SK-N-SH (cell line): ENCODE measurements at regions not wholly inside any gene's neighbourhood (a gene's known extent, or its start where the extent isn't known, plus 50 kb on each side); places are given as distances from the start of the nearest gene placed in this dataset.

Experiments used
- CTCF ChIA-PET: fragments of 300-600, 350-600 bp; formaldehyde crosslinking; extraction: SDS; loops from one replicate; lab custom pipeline; 2021; lab: Yijun Ruan, JAX
- POLR2A ChIA-PET: fragments of 350-600 bp; sonication (Branson Sonifier 250); formaldehyde crosslinking; extraction: SDS; loops from one replicate; lab custom pipeline; 2020; ENCODE audit warnings: antibody characterized with exemption, inconsistent platforms; lab: Yijun Ruan, JAX
- DNase-seq: peaks from one replicate; pipeline ENCODE4 v3.0.0; 2012
- H2AFZ ChIP-seq: fragments of 200-600 bp; sonication (generic); 2 replicates; pipeline ENCODE4 v1.8.1; 2016; ENCODE audit warnings: antibody characterized with exemption, mild to moderate bottlenecking, low read depth
- H3F3A ChIP-seq: fragments of 200-600 bp; sonication (generic); replicated peaks from 2 replicates; pipeline ENCODE3; 2016; ENCODE audit warnings: antibody characterized with exemption, mild to moderate bottlenecking; ENCODE audit not compliant: insufficient read depth
- H3K27ac ChIP-seq, 2 experiments: fragments of 200-500 bp in 1 of 2; fragments of 200-600 bp in 1 of 2; sonication (Bioruptor generic) in 1 of 2; sonication (generic), shearing (Covaris generic) in 1 of 2; 2 replicates each; pipeline versions ENCODE4 v1.5.1 to v1.6.1; 2014 to 2016; ENCODE audit warnings: low read depth in 2 of 2, inconsistent platforms in 1 of 2, low read length in 1 of 2, mild to moderate bottlenecking in 1 of 2, mixed read lengths in 1 of 2
- H3K27me3 ChIP-seq: fragments of 200-600 bp; sonication (generic), shearing (Covaris generic); 2 replicates; pipeline ENCODE4 v1.6.1; 2016; ENCODE audit warnings: mixed run types; ENCODE audit not compliant: insufficient read depth
- H3K36me3 ChIP-seq, 2 experiments: fragments of 200-500 bp in 1 of 2; fragments of 200-600 bp in 1 of 2; sonication (Bioruptor generic) in 1 of 2; sonication (generic) in 1 of 2; replicated peaks in 1 of 2; 2 replicates each; pipeline versions ENCODE3 to v1.5.1; 2014 to 2016; ENCODE audit warnings: low read length in 1 of 2, mild to moderate bottlenecking in 1 of 2; ENCODE audit not compliant: insufficient read depth in 2 of 2, control insufficient read depth in 1 of 2
- H3K4me1 ChIP-seq, 2 experiments: fragments of 200-500 bp in 1 of 2; fragments of 200-600 bp in 1 of 2; sonication (Bioruptor generic) in 1 of 2; sonication (generic), shearing (Covaris generic) in 1 of 2; 2 replicates each; pipeline versions ENCODE4 v1.5.1 to v1.6.1; 2014 to 2016; ENCODE audit warnings: low read depth in 1 of 2, low read length in 1 of 2, mixed run types in 1 of 2; ENCODE audit not compliant: insufficient read depth in 2 of 2, control insufficient read depth in 1 of 2
- H3K4me2 ChIP-seq: fragments of 200-600 bp; sonication (generic), shearing (Covaris generic); 2 replicates; pipeline ENCODE4 v1.6.1; 2017; ENCODE audit warnings: mixed run types
- H3K4me3 ChIP-seq, 2 experiments: fragments of 200-500 bp in 1 of 2; fragments of 200-600 bp in 1 of 2; sonication (Bioruptor generic) in 1 of 2; sonication (generic), shearing (Covaris generic) in 1 of 2; 2 replicates each; pipeline versions ENCODE4 v1.5.1 to v1.8.1; 2014 to 2016; ENCODE audit warnings: low read depth in 2 of 2, inconsistent platforms in 1 of 2, low read length in 1 of 2, mild to moderate bottlenecking in 1 of 2, mixed read lengths in 1 of 2, moderate library complexity in 1 of 2
- H3K79me2 ChIP-seq: fragments of 200-600 bp; sonication (generic); 2 replicates; pipeline ENCODE4 v1.8.1; 2017; ENCODE audit warnings: mild to moderate bottlenecking; ENCODE audit not compliant: insufficient read depth
- H3K9ac ChIP-seq: fragments of 200-600 bp; sonication (generic); 2 replicates; pipeline ENCODE4 v1.6.1; 2017; ENCODE audit warnings: mixed run types
- H3K9me2 ChIP-seq: fragments of 200-600 bp; sonication (generic); 2 replicates; pipeline ENCODE4 v1.6.1; 2017; ENCODE audit warnings: mixed run types
- H3K9me3 ChIP-seq: fragments of 200-600 bp; sonication (generic); 2 replicates; pipeline ENCODE4 v1.6.1; 2017; ENCODE audit warnings: mixed run types, mild to moderate bottlenecking, moderate library complexity
- H4K20me1 ChIP-seq: fragments of 200-600 bp; sonication (generic); 2 replicates; pipeline ENCODE4 v1.6.1; 2017; ENCODE audit warnings: mild to moderate bottlenecking, mixed run types; ENCODE audit not compliant: insufficient read depth
- CHD2 ChIP-seq: fragments of 150-350 bp; IDR thresholded peaks from 2 replicates; pipeline ENCODE4 v1.6.1; 2018; ENCODE audit warnings: low read length; ENCODE audit not compliant: partially characterized antibody
- CTCF ChIP-seq: fragments of 200-600 bp; sonication (generic); IDR thresholded peaks from 2 replicates; pipeline ENCODE4 v1.6.1; 2017; ENCODE audit warnings: antibody characterized with exemption, mild to moderate bottlenecking, moderate library complexity
- ELF1 ChIP-seq: IDR thresholded peaks from 2 replicates; pipeline ENCODE4 v1.4.0; 2012
- EZH2phosphoT487 ChIP-seq: fragments of 200-600 bp; sonication (generic); IDR thresholded peaks from 2 replicates; pipeline ENCODE4 v1.6.1; 2017; ENCODE audit warnings: low read depth, mixed run types, mild to moderate bottlenecking, antibody characterized with exemption, moderate library complexity, borderline replicate concordance
- FOSL2 ChIP-seq: IDR thresholded peaks from 2 replicates; pipeline ENCODE4 v1.4.0; 2012; ENCODE audit warnings: low read depth, mild to moderate bottlenecking, moderate library complexity, borderline replicate concordance
- FOXM1 ChIP-seq: IDR thresholded peaks from 2 replicates; pipeline ENCODE4 v1.4.0; 2012; ENCODE audit warnings: low read depth, mild to moderate bottlenecking
- IRF3 ChIP-seq: fragments of 150-350 bp; IDR thresholded peaks from 2 replicates; pipeline ENCODE4 v1.6.1; 2016; ENCODE audit warnings: mild to moderate bottlenecking, low read depth, low read length
- JUND ChIP-seq: IDR thresholded peaks from 2 replicates; pipeline ENCODE4 v1.4.0; 2012
- MEF2A ChIP-seq: IDR thresholded peaks from 2 replicates; pipeline ENCODE4 v1.4.0; 2012; ENCODE audit warnings: low read depth, borderline replicate concordance
- NRF1 ChIP-seq: IDR thresholded peaks from 2 replicates; pipeline ENCODE4 v1.6.1; 2012; ENCODE audit warnings: low read depth, mild to moderate bottlenecking, low read length
- RAD21 ChIP-seq: IDR thresholded peaks from 2 replicates; pipeline ENCODE4 v1.6.1; 2012; ENCODE audit warnings: mild to moderate bottlenecking, low read length
- SIN3A ChIP-seq: IDR thresholded peaks from 2 replicates; pipeline ENCODE4 v1.6.1; 2012; ENCODE audit warnings: low read depth, mild to moderate bottlenecking, low read length, moderate library complexity, borderline replicate concordance
- SMC3 ChIP-seq: IDR thresholded peaks from 2 replicates; pipeline ENCODE4 v1.6.1; 2012; ENCODE audit warnings: low read depth, low read length, improper control_type of control experiment
- TCF12 ChIP-seq: IDR thresholded peaks from 2 replicates; pipeline ENCODE4 v1.4.0; 2012
- TEAD4 ChIP-seq: IDR thresholded peaks from 2 replicates; pipeline ENCODE4 v1.4.0; 2012; ENCODE audit warnings: mild to moderate bottlenecking, borderline replicate concordance; ENCODE audit not compliant: insufficient read depth
- USF1 ChIP-seq: IDR thresholded peaks from 2 replicates; pipeline ENCODE4 v1.4.0; 2012; ENCODE audit warnings: low read depth, borderline replicate concordance
- YY1 ChIP-seq: IDR thresholded peaks from 2 replicates; pipeline ENCODE4 v1.4.0; 2012; ENCODE audit warnings: low read depth, mild to moderate bottlenecking
- ZBTB33 ChIP-seq: IDR thresholded peaks from 2 replicates; pipeline ENCODE4 v1.4.0; 2012; ENCODE audit warnings: low read depth, borderline replicate concordance
- WGBS: methylation state at CpG from one replicate; pipeline ENCODE4 v1.1.6; 2017; ENCODE audit warnings: low lambda C conversion rate; 5-methylcytosine and 5-hydroxymethylcytosine counted together

GRCh38 chr15:92715758-92716157 lies 60.2 kb upstream of the FAM174B start:
- Histone ChIP-seq H3K4me2 (no peak overlapping the region), H3F3A (no peaks in the 10 kb centered on the region), H2AFZ (no peak overlapping the region), H3K27me3 (0 out of 2 replicates have a peak, but pooled peaks cover 5% of the 10 kb centered on the region), H3K36me3 (no peaks in the 10 kb centered on the region), H3K9me3 (no peaks in the 10 kb centered on the region), H3K4me1 (peaks cover 0 to 3% of the 10 kb centered on the region in 2 experiments; a peak in 2 of 4 replicates), H3K4me3 (no peak overlapping the region), H3K9me2 (no peaks in the 10 kb centered on the region), H3K9ac (no peak overlapping the region), H3K27ac (no peak overlapping the region), H3K79me2 (no peaks in the 10 kb centered on the region), H4K20me1 (no peaks in the 10 kb centered on the region)
- ChIA-PET POLR2A (interaction anchor here (1.6 kb wide), 1 partner anchor 18 kb away, joined by 7 read pairs; no protein-coding TSS in a partner anchor), CTCF (interaction anchor here (0.9 to 2.6 kb wide), 14 partner anchors 10 to 626 kb away, joined by 3 to 67 read pairs (median 4); no protein-coding TSS in a partner anchor)
- 53% methylated on average over 7 of the region's 7 CpGs for WGBS
- DNase-seq, result no peak
- TF ChIP-seq TCF12 (no peak), SMC3 (no peak)

GRCh38 chr15:92719021-92719420 lies 63.4 kb upstream of the FAM174B start:
- Histone ChIP-seq H3K36me3 (no peaks in the 10 kb centered on the region), H3K27ac (no peak overlapping the region), H3K27me3 (0 out of 2 replicates have a peak, but pooled peaks cover 5% of the 10 kb centered on the region), H3K9me3 (no peaks in the 10 kb centered on the region), H3K79me2 (no peaks in the 10 kb centered on the region), H2AFZ (no peak overlapping the region), H3K4me1 (peaks cover 0 to 2% of the 10 kb centered on the region in 2 experiments; a peak in 2 of 4 replicates), H3K4me3 (no peak overlapping the region), H3K9me2 (no peaks in the 10 kb centered on the region), H3K9ac (no peak overlapping the region), H3F3A (no peaks in the 10 kb centered on the region), H3K4me2 (no peak overlapping the region), H4K20me1 (no peaks in the 10 kb centered on the region)
- no peak for TF ChIP-seq JUND
- no peak for TF ChIP-seq CTCF
- TF ChIP-seq SIN3A, result no peak
- TF ChIP-seq ELF1, result no peak
- no peak for TF ChIP-seq NRF1
- TF ChIP-seq IRF3, result no peak
- no peak for TF ChIP-seq EZH2phosphoT487
- TF ChIP-seq YY1, result no peak
- no peak for TF ChIP-seq TEAD4
- TF ChIP-seq ZBTB33, result no peak
- TF ChIP-seq RAD21, result no peak
- TF ChIP-seq FOSL2, result no peak
- no peak for TF ChIP-seq MEF2A
- TF ChIP-seq USF1, result no peak
- TF ChIP-seq CHD2, result no peak
- TF ChIP-seq FOXM1, result no peak
- WGBS, result 24% methylated on average over 4 of the region's 4 CpGs
- DNase-seq, result no peak
- ChIA-PET CTCF (interaction anchor here (2.9 kb wide), 1 partner anchor 197 kb away, joined by 20 read pairs; no protein-coding TSS in a partner anchor), POLR2A (no interaction called here)
